GM12873 (cell line): ENCODE measurements at regions not wholly inside any gene's neighbourhood (a gene's known extent, or its start where the extent isn't known, plus 50 kb on each side); places are given as distances from the start of the nearest gene placed in this dataset.

ENCODE experiments used
- TF ChIP-seq, protein P1 (sequence below): IDR thresholded peaks from 2 replicates; pipeline ENCODE4 v1.5.1; 2012; ENCODE audit warnings: low read depth, mild to moderate bottlenecking, moderate library complexity, low read length, control low read depth; ENCODE audit not compliant: insufficient read depth; ENCODE audit errors: missing control alignments

DNA sequence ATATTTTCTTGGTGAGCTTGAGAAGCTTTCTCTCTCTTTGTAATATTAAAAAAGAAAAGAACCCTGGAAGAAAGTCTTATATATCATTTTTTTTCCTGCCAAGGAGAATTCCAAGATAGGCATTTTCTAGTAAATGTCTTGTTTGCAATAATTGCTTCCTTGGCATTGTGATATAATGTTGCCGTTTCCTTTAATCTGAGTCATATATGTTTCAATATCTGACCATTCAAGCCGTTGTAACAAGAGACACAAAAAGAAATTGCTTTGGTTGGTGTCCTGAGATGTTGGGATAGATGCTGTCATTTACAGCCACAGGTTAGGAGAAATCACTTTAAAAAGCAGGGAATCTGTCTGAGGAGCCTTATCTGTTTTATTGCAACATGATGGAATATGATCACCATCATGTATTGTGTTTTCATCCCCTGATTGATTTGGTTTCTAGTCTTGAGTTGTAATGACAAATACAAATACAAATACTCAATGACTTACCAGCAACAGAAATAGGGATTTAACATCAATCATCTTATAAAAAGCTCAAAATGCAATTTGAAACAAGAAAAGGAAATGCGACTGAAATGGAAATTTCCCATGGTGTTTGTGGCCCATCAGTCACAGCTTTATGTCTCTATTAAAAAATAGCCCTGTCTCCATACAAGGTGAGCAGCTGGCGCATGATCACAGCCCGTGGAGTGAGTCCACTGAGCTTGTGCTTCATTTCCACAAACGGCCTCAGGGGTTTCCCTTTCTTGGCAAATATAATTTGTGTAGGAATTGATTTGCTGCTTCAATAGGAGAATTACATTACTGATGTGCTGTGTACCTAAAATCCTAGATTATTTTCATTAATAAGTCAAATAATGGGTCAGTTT is 250.1 kb upstream of the TRPC7 start:
- TF ChIP-seq, protein P1, sequence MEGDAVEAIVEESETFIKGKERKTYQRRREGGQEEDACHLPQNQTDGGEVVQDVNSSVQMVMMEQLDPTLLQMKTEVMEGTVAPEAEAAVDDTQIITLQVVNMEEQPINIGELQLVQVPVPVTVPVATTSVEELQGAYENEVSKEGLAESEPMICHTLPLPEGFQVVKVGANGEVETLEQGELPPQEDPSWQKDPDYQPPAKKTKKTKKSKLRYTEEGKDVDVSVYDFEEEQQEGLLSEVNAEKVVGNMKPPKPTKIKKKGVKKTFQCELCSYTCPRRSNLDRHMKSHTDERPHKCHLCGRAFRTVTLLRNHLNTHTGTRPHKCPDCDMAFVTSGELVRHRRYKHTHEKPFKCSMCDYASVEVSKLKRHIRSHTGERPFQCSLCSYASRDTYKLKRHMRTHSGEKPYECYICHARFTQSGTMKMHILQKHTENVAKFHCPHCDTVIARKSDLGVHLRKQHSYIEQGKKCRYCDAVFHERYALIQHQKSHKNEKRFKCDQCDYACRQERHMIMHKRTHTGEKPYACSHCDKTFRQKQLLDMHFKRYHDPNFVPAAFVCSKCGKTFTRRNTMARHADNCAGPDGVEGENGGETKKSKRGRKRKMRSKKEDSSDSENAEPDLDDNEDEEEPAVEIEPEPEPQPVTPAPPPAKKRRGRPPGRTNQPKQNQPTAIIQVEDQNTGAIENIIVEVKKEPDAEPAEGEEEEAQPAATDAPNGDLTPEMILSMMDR = no peak

DNA sequence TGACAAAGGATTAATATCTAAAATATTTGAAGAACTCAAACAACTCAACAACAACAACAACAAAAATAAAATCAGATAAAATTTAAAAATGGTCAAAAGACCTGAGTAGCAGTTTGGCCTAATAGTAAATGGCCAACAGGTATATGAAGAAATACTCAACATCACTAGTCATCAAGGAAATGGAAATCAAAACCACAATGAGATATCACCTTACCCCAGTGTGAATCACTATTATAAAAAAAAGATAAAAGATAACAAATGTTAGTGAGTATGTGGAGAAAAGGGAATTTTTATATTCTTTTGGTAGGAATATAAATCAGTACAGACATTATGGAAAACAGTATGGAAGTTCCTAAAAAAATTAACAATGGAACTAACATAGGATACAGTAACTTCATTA is 247.9 kb upstream of the TRPC7 start:
- TF ChIP-seq, protein P1 = no peak

GRCh38 chr5:136605638-136606037 is 240.3 kb upstream of the TRPC7 start:
- TF ChIP-seq, protein P1 = no peak

GRCh38 chr5:136600306-136600705 is 235.0 kb upstream of the TRPC7 start:
- TF ChIP-seq, protein P1 = no peak

DNA sequence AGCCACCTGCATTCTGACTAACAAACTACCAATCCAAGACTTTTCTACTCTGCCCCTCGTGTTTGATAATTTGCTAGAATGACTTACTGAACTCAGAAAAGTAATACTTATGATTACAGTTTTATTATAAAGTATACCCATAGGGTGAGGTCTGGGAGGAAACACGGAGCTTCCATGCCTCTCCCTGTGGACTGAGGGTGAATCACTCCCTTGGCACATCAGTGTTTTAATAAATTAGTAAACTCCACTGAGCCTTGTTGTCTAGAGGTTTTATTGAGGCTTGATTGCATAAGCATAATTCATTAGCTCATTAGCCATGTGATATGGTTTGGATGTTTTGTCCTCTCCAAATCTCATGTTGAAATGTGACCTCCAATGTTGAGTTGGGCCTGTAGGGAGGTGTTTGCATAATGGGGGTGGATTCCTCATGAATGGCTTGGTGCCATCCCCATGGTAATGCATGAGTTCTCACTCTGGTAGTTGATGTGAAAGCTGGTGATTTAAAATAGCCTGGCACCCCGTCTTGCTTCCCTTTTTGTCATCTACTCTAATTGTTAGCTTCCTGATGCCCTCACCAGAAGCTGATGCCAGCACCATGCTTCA is 233.6 kb upstream of the TRPC7 start:
- TF ChIP-seq, protein P1 = no peak

GRCh38 chr5:136594416-136594815 is 229.1 kb upstream of the TRPC7 start:
- TF ChIP-seq, protein P1 = no peak

GRCh38 chr5:136590581-136590980 is 225.2 kb upstream of the TRPC7 start:
- TF ChIP-seq, protein P1 = no peak
